Neural crest cell (in vitro differentiated cells): ENCODE measurements at regions not wholly inside any gene's neighbourhood (a gene's known extent, or its start where the extent isn't known, plus 50 kb on each side); places are given as distances from the start of the nearest gene placed in this dataset.

Source experiments
- DNase-seq: peaks from one replicate; pipeline ENCODE4 v3.0.0; 2021; ENCODE audit warnings: low read depth, mixed read lengths, low spot score
- H3K27ac Mint-ChIP-seq: one replicate; pipeline ENCODE4 v1.8.0; 2021; ENCODE audit warnings: mild to moderate bottlenecking, mixed read lengths; ENCODE audit not compliant: unreplicated experiment
- H3K27me3 Mint-ChIP-seq: 2 replicates; pipeline ENCODE4 v1.8.0; 2021; ENCODE audit warnings: low read depth, mild to moderate bottlenecking, mixed read lengths
- H3K36me3 Mint-ChIP-seq: 2 replicates; pipeline ENCODE4 v1.8.0; 2021; ENCODE audit warnings: low read depth, mild to moderate bottlenecking, mixed read lengths
- H3K4me1 Mint-ChIP-seq: 2 replicates; pipeline ENCODE4 v1.8.0; 2021; ENCODE audit warnings: mixed read lengths
- H3K4me3 Mint-ChIP-seq: one replicate; pipeline ENCODE4 v1.8.0; 2021; ENCODE audit warnings: mild to moderate bottlenecking, mixed read lengths
- H3K9me3 Mint-ChIP-seq: 2 replicates; pipeline ENCODE4 v1.8.0; 2021; ENCODE audit warnings: mixed read lengths
- TF ChIP-seq, protein P1 (sequence below): fragments of 200-600 bp; sonication (generic); conservative IDR thresholded peaks from 2 replicates; pipeline ENCODE4 v1.5.0; 2021; ENCODE audit warnings: antibody characterized with exemption, mild to moderate bottlenecking

DNA sequence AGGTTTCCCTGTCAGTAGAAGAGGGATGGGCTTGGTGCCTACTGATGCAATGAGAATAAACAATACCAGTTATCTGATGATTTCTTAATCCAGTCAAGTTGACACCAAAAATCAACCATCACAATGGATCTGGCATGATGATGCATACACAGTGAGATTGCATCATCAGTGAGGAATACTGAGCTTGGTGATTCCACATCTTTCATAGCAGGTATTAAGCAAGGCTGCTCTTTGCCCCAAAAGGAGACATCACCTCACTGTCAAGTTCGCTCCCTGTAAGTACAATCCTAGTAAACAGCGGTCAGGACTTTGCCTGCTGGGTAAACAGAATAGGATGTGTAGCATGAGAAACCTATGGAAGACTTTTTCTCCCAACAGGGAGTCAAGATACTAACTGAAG, 282.7 kb upstream of the CDH2 start:
- Mint-ChIP-seq H3K9me3 (no peaks in the 10 kb centered on the region), H3K4me1 (peaks cover 3% of the 10 kb centered on the region), H3K36me3 (peaks cover 2% of the 10 kb centered on the region), H3K27me3 (no peaks in the 10 kb centered on the region), H3K27ac (no peak overlapping the region), H3K4me3 (no peak overlapping the region)
- DNase-seq = no peak
- TF ChIP-seq, protein P1, sequence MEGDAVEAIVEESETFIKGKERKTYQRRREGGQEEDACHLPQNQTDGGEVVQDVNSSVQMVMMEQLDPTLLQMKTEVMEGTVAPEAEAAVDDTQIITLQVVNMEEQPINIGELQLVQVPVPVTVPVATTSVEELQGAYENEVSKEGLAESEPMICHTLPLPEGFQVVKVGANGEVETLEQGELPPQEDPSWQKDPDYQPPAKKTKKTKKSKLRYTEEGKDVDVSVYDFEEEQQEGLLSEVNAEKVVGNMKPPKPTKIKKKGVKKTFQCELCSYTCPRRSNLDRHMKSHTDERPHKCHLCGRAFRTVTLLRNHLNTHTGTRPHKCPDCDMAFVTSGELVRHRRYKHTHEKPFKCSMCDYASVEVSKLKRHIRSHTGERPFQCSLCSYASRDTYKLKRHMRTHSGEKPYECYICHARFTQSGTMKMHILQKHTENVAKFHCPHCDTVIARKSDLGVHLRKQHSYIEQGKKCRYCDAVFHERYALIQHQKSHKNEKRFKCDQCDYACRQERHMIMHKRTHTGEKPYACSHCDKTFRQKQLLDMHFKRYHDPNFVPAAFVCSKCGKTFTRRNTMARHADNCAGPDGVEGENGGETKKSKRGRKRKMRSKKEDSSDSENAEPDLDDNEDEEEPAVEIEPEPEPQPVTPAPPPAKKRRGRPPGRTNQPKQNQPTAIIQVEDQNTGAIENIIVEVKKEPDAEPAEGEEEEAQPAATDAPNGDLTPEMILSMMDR = no peak

DNA sequence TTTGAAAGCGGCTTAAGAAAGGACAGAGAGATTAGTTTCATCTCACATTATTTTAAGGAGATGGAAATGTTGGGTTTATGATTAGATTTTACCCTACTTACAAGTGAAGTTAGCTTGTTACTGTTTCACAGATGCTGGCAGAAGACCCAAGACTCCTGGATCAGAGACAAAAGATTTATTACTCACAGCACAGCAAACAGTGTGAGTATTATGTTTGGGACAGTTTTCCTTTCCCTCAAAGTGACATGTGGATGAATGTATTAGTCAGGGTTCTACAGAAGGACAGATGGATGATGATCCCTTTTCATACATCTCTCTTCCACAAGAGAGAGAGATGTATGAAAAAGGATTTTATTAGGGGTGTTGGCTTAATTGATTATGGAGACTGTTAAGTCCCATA, 281.8 kb upstream of the CDH2 start:
- TF ChIP-seq, protein P1 = no peak
- H3K9me3 Mint-ChIP-seq = no peaks in the 10 kb centered on the region
- peaks cover 2% of the 10 kb centered on the region for H3K36me3 Mint-ChIP-seq
- no peak overlapping the region for H3K27ac Mint-ChIP-seq
- H3K27me3 Mint-ChIP-seq = no peaks in the 10 kb centered on the region
- H3K4me3 Mint-ChIP-seq = no peak overlapping the region
- no peak for DNase-seq
- peaks cover 3% of the 10 kb centered on the region for H3K4me1 Mint-ChIP-seq

DNA sequence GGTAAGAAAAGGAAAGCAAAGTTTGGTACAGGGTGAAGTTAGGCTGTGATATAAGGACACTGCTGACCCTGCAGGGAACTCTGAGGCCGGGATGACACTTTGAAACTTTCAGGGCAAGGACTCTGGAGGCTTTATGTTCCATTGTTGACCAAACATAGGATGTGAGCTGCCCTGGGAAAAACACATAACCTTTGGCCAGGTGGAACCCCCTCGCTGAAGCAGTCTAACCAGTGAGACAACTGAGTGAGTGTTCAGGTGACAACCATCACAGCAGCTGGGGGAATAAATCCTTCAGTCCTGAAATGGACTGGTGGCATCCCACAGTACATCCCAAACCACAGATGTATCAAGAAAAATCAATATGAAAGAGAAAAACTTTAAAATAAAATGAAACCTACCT, 280.9 kb upstream of the CDH2 start:
- DNase-seq = no peak
- Mint-ChIP-seq H3K4me3 (no peak overlapping the region), H3K4me1 (no peaks in the 10 kb centered on the region), H3K27me3 (no peaks in the 10 kb centered on the region), H3K27ac (no peak overlapping the region), H3K36me3 (no peaks in the 10 kb centered on the region), H3K9me3 (no peaks in the 10 kb centered on the region)
- TF ChIP-seq, protein P1 = no peak

DNA sequence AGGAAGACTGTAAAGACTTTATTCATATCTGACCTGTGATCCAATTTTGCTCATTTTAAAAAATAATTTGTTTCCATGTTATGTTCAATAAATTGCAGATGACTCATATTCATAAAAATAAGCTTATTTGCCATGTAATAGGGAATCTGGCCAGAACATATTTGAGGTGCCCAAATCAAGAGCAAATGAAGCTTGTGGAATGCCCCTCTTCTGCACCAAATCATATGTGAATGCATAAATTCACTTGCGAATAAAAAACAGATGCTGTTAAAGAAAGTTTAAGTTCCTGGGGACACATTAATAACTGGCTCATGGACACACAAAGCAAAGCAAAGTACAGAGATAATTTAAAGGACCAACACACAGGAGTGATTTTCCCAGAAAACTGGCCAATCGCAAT, 279.0 kb upstream of the CDH2 start:
- TF ChIP-seq, protein P1 = no peak
- Mint-ChIP-seq H3K4me1 (no peaks in the 10 kb centered on the region), H3K36me3 (no peaks in the 10 kb centered on the region), H3K27me3 (no peaks in the 10 kb centered on the region), H3K4me3 (no peak overlapping the region), H3K27ac (no peak overlapping the region), H3K9me3 (no peaks in the 10 kb centered on the region)
- DNase-seq = no peak

DNA sequence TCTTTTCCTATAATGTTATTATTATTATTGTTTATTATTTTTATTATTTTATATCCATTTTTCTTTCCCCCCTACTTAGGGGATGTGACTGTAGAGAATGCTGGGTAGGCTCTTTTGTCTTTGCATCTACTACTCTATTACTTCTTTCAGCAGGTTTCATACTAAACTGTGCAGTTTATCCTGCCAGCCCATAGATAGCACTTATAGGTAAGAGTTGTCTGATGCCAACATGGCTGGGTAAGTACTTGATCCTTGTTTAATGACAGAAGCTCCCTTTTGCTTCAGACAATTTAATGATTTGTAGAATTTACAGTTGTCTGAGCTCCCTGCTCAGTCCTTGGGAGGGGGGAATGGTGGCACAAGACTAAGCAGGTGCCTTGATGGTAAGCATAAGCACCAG, 262.9 kb upstream of the CDH2 start:
- Mint-ChIP-seq H3K4me3 (no peak overlapping the region), H3K9me3 (peaks cover 14% of the 10 kb centered on the region), H3K4me1 (no peaks in the 10 kb centered on the region), H3K36me3 (peaks cover 2% of the 10 kb centered on the region), H3K27me3 (no peaks in the 10 kb centered on the region), H3K27ac (no peak overlapping the region)
- TF ChIP-seq, protein P1 = no peak
- DNase-seq = no peak

DNA sequence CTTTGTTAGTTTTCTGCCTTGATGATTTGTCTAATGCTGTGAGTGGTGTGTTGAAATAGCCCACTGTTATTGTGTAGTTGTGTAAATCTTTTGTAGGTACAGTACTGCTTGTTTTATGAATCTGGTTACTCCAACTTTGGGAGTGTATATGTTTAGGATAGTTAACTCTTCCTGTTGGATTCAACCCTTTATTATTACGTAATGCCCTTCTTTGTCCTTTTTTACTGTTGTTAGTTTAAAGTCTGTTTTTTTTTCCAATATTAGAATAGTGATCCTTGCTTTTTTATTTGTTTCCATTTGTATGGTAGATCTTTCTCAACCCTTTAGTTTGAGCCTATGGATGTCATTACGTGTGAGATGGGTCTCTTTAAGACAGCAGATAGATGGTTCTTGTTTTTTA, 261.5 kb upstream of the CDH2 start:
- Mint-ChIP-seq H3K27ac (no peak overlapping the region), H3K4me3 (no peak overlapping the region), H3K36me3 (peaks cover 2% of the 10 kb centered on the region), H3K9me3 (peaks cover 14% of the 10 kb centered on the region), H3K4me1 (no peaks in the 10 kb centered on the region), H3K27me3 (no peaks in the 10 kb centered on the region)
- DNase-seq = no peak
- TF ChIP-seq, protein P1 = no peak
